NCI-H2107 (cell line): ENCODE measurements at regions not wholly inside any gene's neighbourhood (a gene's known extent, or its start where the extent isn't known, plus 50 kb on each side); places are given as distances from the start of the nearest gene placed in this dataset.

ENCODE experiments used
- DNase-seq: peaks from one replicate; lab custom pipeline; 2025; lab: John Stamatoyannopoulos, UW

- no peak for DNase-seq
Measured at GRCh38 chr14:26395726-26396125, 202.1 kb downstream of the NOVA1 start.

GRCh38 chr14:26394150-26394810, 203.6 kb downstream of the NOVA1 start:
- DNase-seq = no peak

- DNase-seq = no peak
Measured at GRCh38 chr14:26392498-26392897, 205.3 kb downstream of the NOVA1 start.

GRCh38 chr14:26389646-26390508, 208.0 kb downstream of the NOVA1 start:
- DNase-seq = no peak

GRCh38 chr14:26385310-26385709, 212.5 kb downstream of the NOVA1 start:
- no peak for DNase-seq

GRCh38 chr14:26382901-26383685, 214.7 kb downstream of the NOVA1 start:
- no peak for DNase-seq

- DNase-seq = no peak
Measured at GRCh38 chr14:26381405-26381804, 216.4 kb downstream of the NOVA1 start.

- DNase-seq = no peak
Measured at GRCh38 chr14:26380637-26381036, 217.2 kb downstream of the NOVA1 start.

GRCh38 chr14:26379951-26380350, 217.9 kb downstream of the NOVA1 start:
- no peak for DNase-seq

- no peak for DNase-seq
Measured at GRCh38 chr14:26377150-26377549, 220.7 kb downstream of the NOVA1 start.

- no peak for DNase-seq
Measured at GRCh38 chr14:26370115-26370514, 227.7 kb downstream of the NOVA1 start.

- no peak for DNase-seq
Measured at GRCh38 chr14:26363689-26364088, 234.1 kb downstream of the NOVA1 start.

GRCh38 chr14:26344596-26344995, 253.2 kb downstream of the NOVA1 start:
- no peak for DNase-seq

- no peak for DNase-seq
Measured at GRCh38 chr14:26339381-26339780, 258.5 kb downstream of the NOVA1 start.

- no peak for DNase-seq
Measured at GRCh38 chr14:26338231-26338630, 259.6 kb downstream of the NOVA1 start.

- no peak for DNase-seq
Measured at GRCh38 chr14:26334288-26334687, 263.5 kb downstream of the NOVA1 start.

- DNase-seq = no peak
Measured at GRCh38 chr14:26332966-26333365, 264.9 kb downstream of the NOVA1 start.

- no peak for DNase-seq
Measured at GRCh38 chr14:26330982-26331381, 266.9 kb downstream of the NOVA1 start.

- DNase-seq = no peak
Measured at GRCh38 chr14:26328791-26329190, 269.0 kb downstream of the NOVA1 start.

GRCh38 chr14:26323869-26324268, 274.0 kb downstream of the NOVA1 start:
- peak; percentile 5 for DNase-seq

- no peak for DNase-seq
Measured at GRCh38 chr14:26320886-26321285, 276.9 kb downstream of the NOVA1 start.

- no peak for DNase-seq
Measured at GRCh38 chr14:26319139-26319864, 278.5 kb downstream of the NOVA1 start.
